AG04449 (cell line): ENCODE measurements at regions not wholly inside any gene's neighbourhood (a gene's known extent, or its start where the extent isn't known, plus 50 kb on each side); places are given as distances from the start of the nearest gene placed in this dataset.
"Not testable (repeated sequence)": the region's sequence is repeated elsewhere in the genome, so short reads cannot be mapped to it uniquely, and the experiment has no call there.

Source experiments
- CTCF ChIA-PET: fragments of 350-600 bp; formaldehyde crosslinking; extraction: SDS; loops from one replicate; lab custom pipeline; 2021; ENCODE audit warnings: antibody characterized with exemption; lab: Yijun Ruan, JAX
- POLR2A ChIA-PET: fragments of 400-600, 350-600 bp; formaldehyde crosslinking; extraction: SDS; loops from one replicate; lab custom pipeline; 2020; ENCODE audit warnings: antibody characterized with exemption, inconsistent platforms; lab: Yijun Ruan, JAX
- DNase-seq: peaks from one replicate; pipeline ENCODE4 v3.0.0-alpha.2; 2010; ENCODE audit warnings: low read depth, low spot score
- H3K4me3 ChIP-seq: 2 replicates; pipeline ENCODE4 v1.5.1; 2011; ENCODE audit warnings: low read depth, mild to moderate bottlenecking, control low read depth, low read length
- TF ChIP-seq, protein P1 (sequence below): IDR thresholded peaks from one replicate; pipeline ENCODE4 v1.5.1; 2011; ENCODE audit warnings: mild to moderate bottlenecking, moderate library complexity, low read length, control low read depth, inconsistent platforms; ENCODE audit not compliant: insufficient read depth; ENCODE audit errors: missing control alignments

DNA sequence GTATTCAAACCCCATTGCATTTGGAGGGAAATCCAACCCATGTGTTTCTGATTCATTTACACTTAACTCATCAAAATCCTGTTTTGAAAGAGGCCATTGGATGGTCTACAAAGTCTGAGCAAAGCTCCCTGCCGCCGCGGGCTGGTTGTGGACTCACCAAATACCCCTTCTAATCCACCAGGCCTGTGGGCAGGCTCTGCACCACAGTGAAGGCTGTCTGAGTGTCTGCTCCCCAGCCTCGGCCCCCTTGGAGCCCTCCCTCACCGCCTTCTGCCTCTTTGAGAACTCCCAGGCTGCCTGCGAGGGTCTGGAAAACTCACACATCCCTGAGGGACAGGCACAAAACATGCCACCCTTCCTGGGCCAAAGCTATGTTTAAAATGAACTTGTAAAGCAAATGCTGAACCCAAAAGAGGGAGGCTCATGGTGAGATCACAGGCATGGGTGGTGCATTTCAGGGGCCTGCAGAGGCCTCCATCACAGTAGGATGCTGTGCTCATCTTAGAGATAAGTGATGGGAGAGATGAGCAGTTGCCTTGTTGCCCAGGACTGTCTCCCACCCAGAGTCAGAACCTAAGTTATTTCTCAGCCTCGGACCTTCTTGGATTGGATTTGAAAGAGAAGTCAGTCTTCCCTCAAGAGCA, 225.0 kb downstream of the CYP26B1 start:
- DNase-seq: no peak
- CTCF ChIA-PET: interaction anchor here (1.1 to 5.1 kb wide), 10 partner anchors 11 to 657 kb away, joined by 3 to 64 read pairs (median 6); no protein-coding TSS in a partner anchor
- POLR2A ChIA-PET: no interaction called here
- no peak overlapping the region for H3K4me3 ChIP-seq
- TF ChIP-seq, protein P1, sequence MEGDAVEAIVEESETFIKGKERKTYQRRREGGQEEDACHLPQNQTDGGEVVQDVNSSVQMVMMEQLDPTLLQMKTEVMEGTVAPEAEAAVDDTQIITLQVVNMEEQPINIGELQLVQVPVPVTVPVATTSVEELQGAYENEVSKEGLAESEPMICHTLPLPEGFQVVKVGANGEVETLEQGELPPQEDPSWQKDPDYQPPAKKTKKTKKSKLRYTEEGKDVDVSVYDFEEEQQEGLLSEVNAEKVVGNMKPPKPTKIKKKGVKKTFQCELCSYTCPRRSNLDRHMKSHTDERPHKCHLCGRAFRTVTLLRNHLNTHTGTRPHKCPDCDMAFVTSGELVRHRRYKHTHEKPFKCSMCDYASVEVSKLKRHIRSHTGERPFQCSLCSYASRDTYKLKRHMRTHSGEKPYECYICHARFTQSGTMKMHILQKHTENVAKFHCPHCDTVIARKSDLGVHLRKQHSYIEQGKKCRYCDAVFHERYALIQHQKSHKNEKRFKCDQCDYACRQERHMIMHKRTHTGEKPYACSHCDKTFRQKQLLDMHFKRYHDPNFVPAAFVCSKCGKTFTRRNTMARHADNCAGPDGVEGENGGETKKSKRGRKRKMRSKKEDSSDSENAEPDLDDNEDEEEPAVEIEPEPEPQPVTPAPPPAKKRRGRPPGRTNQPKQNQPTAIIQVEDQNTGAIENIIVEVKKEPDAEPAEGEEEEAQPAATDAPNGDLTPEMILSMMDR: no peak

GRCh38 chr2:71922091-71922490, 225.6 kb downstream of the CYP26B1 start:
- POLR2A ChIA-PET: no interaction called here
- H3K4me3 ChIP-seq: no peak overlapping the region
- TF ChIP-seq, protein P1: no peak
- CTCF ChIA-PET: interaction anchor here (1.1 to 5.1 kb wide), 7 partner anchors 12 to 658 kb away, joined by 3 to 64 read pairs (median 4); no protein-coding TSS in a partner anchor
- no peak for DNase-seq

DNA sequence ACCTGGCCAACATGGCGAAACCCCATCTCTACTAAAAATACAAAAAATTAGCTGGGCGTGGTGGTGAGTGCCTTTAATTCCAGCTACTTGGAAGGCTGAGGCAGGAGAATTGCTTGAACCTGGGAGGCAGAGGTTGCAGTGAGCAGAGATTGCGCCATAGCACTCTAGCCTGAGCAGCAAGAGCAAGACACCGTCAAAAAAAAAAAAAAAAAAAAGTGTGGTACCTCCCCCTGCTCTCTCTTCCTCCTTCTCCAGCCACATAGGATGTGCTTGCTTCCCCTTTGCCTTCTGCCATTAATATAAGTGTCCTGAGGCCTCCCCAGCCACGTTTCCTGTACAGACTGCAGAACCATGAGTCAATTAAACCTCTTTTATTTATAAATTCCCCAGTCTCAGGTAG, 226.8 kb downstream of the CYP26B1 start:
- H3K4me3 ChIP-seq, DNase-seq, POLR2A ChIA-PET: not testable (repeated sequence)
- CTCF ChIA-PET: interaction anchor here (1.6 to 5.1 kb wide), 3 partner anchors 13 to 230 kb away, joined by 3 to 64 read pairs (median 28); no protein-coding TSS in a partner anchor

GRCh38 chr2:71919708-71920107, 228.0 kb downstream of the CYP26B1 start:
- ChIA-PET CTCF (interaction anchor here (4.7 kb wide), 1 partner anchor 14 kb away, joined by 64 read pairs; no protein-coding TSS in a partner anchor), POLR2A (no interaction called here)
- H3K4me3 ChIP-seq: no peak overlapping the region
- no peak for DNase-seq
- TF ChIP-seq, protein P1: no peak

DNA sequence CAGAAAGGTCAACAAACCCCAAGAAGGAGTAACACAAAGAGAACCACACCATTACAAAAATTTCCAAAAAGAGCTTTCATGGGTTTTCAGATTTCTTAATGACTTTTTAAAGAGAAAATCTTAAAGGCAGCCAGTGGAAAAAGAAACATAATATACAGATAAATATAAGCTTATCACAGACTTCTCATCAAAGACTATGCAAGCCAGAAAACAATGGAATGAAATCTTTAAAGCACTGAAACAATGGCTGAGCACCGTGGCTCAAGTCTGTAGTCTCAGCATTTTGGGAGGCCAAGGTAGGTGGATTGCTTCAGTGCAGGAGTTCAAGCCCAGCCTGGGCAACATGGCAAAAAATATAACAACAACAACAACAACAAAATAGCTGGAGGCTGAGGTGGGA, 237.4 kb downstream of the CYP26B1 start:
- no peak overlapping the region for H3K4me3 ChIP-seq
- CTCF ChIA-PET: interaction anchor here (1.8 kb wide), 1 partner anchor 13 kb away, joined by 7 read pairs; no protein-coding TSS in a partner anchor
- TF ChIP-seq, protein P1: no peak
- no peak for DNase-seq
- POLR2A ChIA-PET: no interaction called here

- H3K4me3 ChIP-seq: no peak overlapping the region
- no peak for DNase-seq
Observed at GRCh38 chr2:71908798-71909197, 238.9 kb downstream of the CYP26B1 start.

More at GRCh38 chr2:71908798-71909197, 238.9 kb downstream of the CYP26B1 start:
- ChIA-PET POLR2A (no interaction called here), CTCF (interaction anchor here (1.9 kb wide), 1 partner anchor 15 kb away, joined by 11 read pairs; no protein-coding TSS in a partner anchor)
- TF ChIP-seq, protein P1: no peak
